Calu3 (cell line): ENCODE measurements at regions not wholly inside any gene's neighbourhood (a gene's known extent, or its start where the extent isn't known, plus 50 kb on each side); places are given as distances from the start of the nearest gene placed in this dataset.

Experiments
- BruUV-seq: library from RNA; stranded (reverse); fragments of 400-500 nt; replicated peaks from 2 replicates; lab custom pipeline; 2021; lab: Mats Ljungman, UMichigan
- CTCF ChIA-PET: fragments of 300-600 bp; sonication (Branson Sonifier 250); formaldehyde crosslinking; loops from one replicate; lab custom pipeline; 2022; ENCODE audit warnings: antibody characterized with exemption; lab: Charles Lee
- DNase-seq: peaks from one replicate; pipeline ENCODE4 v3.0.0; 2022
- H3K27ac Mint-ChIP-seq: one replicate; pipeline ENCODE4 v1.8.0; 2022; ENCODE audit warnings: mixed read lengths; ENCODE audit not compliant: unreplicated experiment
- H3K27me3 Mint-ChIP-seq: one replicate; pipeline ENCODE4 v1.8.0; 2022; ENCODE audit warnings: mixed read lengths; ENCODE audit not compliant: unreplicated experiment
- H3K36me3 Mint-ChIP-seq: one replicate; pipeline ENCODE4 v1.8.0; 2022; ENCODE audit warnings: mild to moderate bottlenecking, moderate library complexity, mixed read lengths; ENCODE audit not compliant: insufficient read depth, unreplicated experiment
- H3K4me1 Mint-ChIP-seq: one replicate; pipeline ENCODE4 v1.8.0; 2022; ENCODE audit warnings: mild to moderate bottlenecking, low read depth, mixed read lengths; ENCODE audit not compliant: unreplicated experiment
- H3K4me3 Mint-ChIP-seq: one replicate; pipeline ENCODE4 v1.8.0; 2022; ENCODE audit warnings: mild to moderate bottlenecking, low read depth, moderate library complexity, mixed read lengths; ENCODE audit not compliant: unreplicated experiment
- H3K9me3 Mint-ChIP-seq: one replicate; pipeline ENCODE4 v1.8.0; 2022; ENCODE audit warnings: low read depth, mixed read lengths; ENCODE audit not compliant: unreplicated experiment
- intact Hi-C: fragments of 100-400 bp; cut with micrococcal nuclease; formaldehyde crosslinking; loops from one replicate; pipeline ENCODE4 v1.10.0; 2022; ENCODE audit not compliant: unreplicated experiment
- TF ChIP-seq, protein P1 (sequence below): fragments of 200-600 bp; IDR thresholded peaks from one replicate; pipeline ENCODE4 v1.8.0; 2022; ENCODE audit warnings: antibody characterized with exemption; ENCODE audit not compliant: unreplicated experiment

DNA sequence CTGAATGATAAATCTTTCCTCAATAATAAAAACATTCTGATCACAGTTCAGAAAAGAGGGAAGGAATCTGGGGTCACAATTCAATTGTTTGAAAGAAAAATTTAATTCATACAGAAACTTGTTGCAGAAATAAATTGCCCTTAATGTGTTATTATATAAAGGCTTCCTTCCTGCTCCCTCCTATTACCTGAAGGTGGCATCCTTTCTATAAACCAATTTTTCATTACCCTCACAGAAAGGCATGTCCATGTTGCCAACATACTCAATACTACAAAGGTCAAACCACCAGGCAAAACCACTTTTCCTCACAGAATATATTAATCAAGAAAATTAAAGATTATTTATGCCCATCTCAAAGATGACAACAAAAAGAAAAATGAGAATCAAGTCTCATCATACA lies 194.3 kb upstream of the CT83 start:
- Mint-ChIP-seq H3K27ac (no peak overlapping the region), H3K4me1 (no peaks in the 10 kb centered on the region), H3K27me3 (no peaks in the 10 kb centered on the region), H3K9me3 (no peaks in the 10 kb centered on the region), H3K36me3 (no peaks in the 10 kb centered on the region), H3K4me3 (no peak overlapping the region)
- intact Hi-C loops = no loop called here
- TF ChIP-seq, protein P1, sequence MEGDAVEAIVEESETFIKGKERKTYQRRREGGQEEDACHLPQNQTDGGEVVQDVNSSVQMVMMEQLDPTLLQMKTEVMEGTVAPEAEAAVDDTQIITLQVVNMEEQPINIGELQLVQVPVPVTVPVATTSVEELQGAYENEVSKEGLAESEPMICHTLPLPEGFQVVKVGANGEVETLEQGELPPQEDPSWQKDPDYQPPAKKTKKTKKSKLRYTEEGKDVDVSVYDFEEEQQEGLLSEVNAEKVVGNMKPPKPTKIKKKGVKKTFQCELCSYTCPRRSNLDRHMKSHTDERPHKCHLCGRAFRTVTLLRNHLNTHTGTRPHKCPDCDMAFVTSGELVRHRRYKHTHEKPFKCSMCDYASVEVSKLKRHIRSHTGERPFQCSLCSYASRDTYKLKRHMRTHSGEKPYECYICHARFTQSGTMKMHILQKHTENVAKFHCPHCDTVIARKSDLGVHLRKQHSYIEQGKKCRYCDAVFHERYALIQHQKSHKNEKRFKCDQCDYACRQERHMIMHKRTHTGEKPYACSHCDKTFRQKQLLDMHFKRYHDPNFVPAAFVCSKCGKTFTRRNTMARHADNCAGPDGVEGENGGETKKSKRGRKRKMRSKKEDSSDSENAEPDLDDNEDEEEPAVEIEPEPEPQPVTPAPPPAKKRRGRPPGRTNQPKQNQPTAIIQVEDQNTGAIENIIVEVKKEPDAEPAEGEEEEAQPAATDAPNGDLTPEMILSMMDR = no peak
- no peak for DNase-seq
- CTCF ChIA-PET = no interaction called here
- BruUV-seq = no TSS peak

DNA sequence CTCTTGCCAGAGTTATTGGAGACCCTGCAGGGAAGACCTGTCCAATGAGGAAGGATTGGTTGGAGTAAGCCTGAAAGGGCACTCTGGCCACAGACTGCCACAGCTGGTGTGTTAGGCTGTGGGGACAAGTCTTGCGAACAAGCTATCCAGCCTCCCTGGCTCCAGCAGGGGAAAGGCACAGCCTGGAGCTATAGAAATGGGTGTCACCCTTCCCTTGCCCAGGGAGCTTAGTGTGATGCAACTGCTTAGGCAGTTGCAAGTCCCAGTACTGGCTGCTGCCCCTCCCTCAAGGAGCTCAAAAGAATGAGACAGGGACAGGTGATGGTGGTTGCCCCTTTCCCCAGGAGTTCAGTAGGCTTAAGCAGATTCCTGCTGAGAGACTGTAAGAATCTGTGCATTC lies 165.7 kb upstream of the CT83 start:
- H3K4me3 Mint-ChIP-seq = no peak overlapping the region
- peaks cover 4% of the 10 kb centered on the region for H3K9me3 Mint-ChIP-seq
- TF ChIP-seq, protein P1 = no peak
- H3K27me3 Mint-ChIP-seq = no peaks in the 10 kb centered on the region
- BruUV-seq = no TSS peak
- H3K4me1 Mint-ChIP-seq = peaks cover 6% of the 10 kb centered on the region
- H3K36me3 Mint-ChIP-seq = no peaks in the 10 kb centered on the region
- DNase-seq = no peak
- CTCF ChIA-PET = no interaction called here
- intact Hi-C loops = no loop called here
- no peak overlapping the region for H3K27ac Mint-ChIP-seq

DNA sequence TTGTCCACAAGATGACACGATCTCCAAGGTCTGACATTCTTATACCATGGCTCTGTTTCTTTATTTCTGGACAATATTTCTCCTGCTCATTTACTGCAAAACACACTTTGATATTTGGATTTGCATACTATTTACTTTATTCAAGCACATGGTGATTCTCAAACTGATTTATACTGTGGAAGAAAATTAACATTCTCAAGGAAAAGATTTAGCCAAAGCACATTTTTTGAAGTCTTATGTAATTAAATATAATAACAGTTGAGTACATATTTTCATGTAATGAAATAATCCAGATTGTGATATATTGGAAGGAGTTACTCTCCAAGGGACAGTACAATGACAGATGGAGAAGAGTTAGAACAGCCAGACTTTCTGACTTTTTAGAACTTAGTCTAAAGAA lies 155.8 kb upstream of the CT83 start:
- H3K9me3 Mint-ChIP-seq = no peaks in the 10 kb centered on the region
- H3K4me3 Mint-ChIP-seq = no peak overlapping the region
- H3K27me3 Mint-ChIP-seq = no peaks in the 10 kb centered on the region
- DNase-seq = no peak
- no peaks in the 10 kb centered on the region for H3K36me3 Mint-ChIP-seq
- CTCF ChIA-PET = no interaction called here
- no peak overlapping the region for H3K27ac Mint-ChIP-seq
- BruUV-seq = no TSS peak
- intact Hi-C loops = no loop called here
- TF ChIP-seq, protein P1 = no peak
- H3K4me1 Mint-ChIP-seq = peaks cover 3% of the 10 kb centered on the region

DNA sequence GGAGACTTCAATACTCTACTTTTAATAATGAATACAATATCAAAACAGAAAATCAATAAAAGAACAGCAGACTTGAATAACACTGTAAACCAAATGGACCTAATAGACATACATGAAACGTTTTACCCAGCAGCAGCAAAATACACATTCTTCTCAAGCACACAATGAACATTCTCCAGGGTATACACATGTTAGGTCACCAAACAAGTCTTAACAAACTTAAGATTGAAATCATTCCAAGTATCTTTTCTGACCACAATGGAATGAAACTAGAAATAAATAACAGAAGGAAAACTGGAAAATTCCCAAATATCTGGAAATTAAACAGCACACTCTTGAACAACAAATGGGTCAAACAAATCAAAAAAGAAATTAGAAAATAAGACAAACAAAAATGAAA lies 145.0 kb upstream of the CT83 start:
- Mint-ChIP-seq H3K9me3 (peaks cover 2% of the 10 kb centered on the region), H3K27ac (no peak overlapping the region), H3K36me3 (no peaks in the 10 kb centered on the region), H3K4me3 (no peak overlapping the region), H3K4me1 (no peaks in the 10 kb centered on the region), H3K27me3 (no peaks in the 10 kb centered on the region)
- CTCF ChIA-PET = no interaction called here
- DNase-seq = no peak
- BruUV-seq = no TSS peak
- TF ChIP-seq, protein P1 = no peak
- intact Hi-C loops = no loop called here

DNA sequence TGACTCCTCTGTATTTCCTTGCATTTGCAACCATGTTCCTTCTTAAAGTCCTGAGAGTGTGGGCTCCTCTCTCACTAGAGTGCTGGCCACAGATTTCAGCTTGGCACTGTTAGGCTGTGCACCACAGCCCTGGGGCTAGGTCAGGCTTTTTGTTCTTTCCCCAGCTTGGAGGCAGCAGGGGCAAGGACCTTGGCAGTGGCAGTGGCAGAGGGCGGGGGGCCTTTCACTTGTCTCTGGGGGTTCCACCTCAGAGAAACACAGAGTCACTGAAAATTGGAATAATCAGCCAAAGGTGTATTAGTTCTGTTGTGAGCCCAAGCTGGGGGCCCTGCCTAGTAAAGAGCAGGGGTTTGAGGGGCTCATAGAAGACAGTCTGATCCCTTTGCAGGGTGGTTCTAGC lies 142.8 kb upstream of the CT83 start:
- Mint-ChIP-seq H3K36me3 (no peaks in the 10 kb centered on the region), H3K9me3 (peaks cover 2% of the 10 kb centered on the region), H3K4me1 (no peaks in the 10 kb centered on the region), H3K27ac (no peak overlapping the region), H3K4me3 (no peak overlapping the region), H3K27me3 (no peaks in the 10 kb centered on the region)
- intact Hi-C loops = no loop called here
- TF ChIP-seq, protein P1 = no peak
- no peak for DNase-seq
- no TSS peak for BruUV-seq
- CTCF ChIA-PET = no interaction called here
